H1 (cell line): ENCODE measurements at regions not wholly inside any gene's neighbourhood (a gene's known extent, or its start where the extent isn't known, plus 50 kb on each side); places are given as distances from the start of the nearest gene placed in this dataset.

Experiments used
- CTCF ChIA-PET: fragments of 300-600 bp; sonication (Branson Sonifier 250); formaldehyde crosslinking; loops from one replicate; lab custom pipeline; 2021; ENCODE audit not compliant: partially characterized antibody; lab: Charles Lee
- POLR2A ChIA-PET: fragments of 300-600 bp; sonication (Branson Sonifier 250); formaldehyde crosslinking; loops from one replicate; lab custom pipeline; 2021; ENCODE audit warnings: inconsistent platforms; ENCODE audit not compliant: partially characterized antibody; lab: Charles Lee
- DNase-seq, 2 experiments: peaks; one replicate each; pipeline versions ENCODE4 v3.0.0 to v3.0.0-alpha.2; 2010 to 2022; ENCODE audit warnings: low spot score in 2 of 2, low read depth in 1 of 2, mixed read lengths in 1 of 2
- FAIRE-seq: peaks from 2 replicates; lab custom pipeline; 2011; peaks lifted over from hg19 to GRCh38; lab: Jason Lieb, UNC
- H2AFZ ChIP-seq: 2 replicates; pipeline ENCODE4 v1.8.1; 2012; ENCODE audit warnings: low read length, inconsistent platforms
- H2AK5ac ChIP-seq: 2 replicates; pipeline ENCODE4 v1.6.1; 2013; ENCODE audit warnings: low read depth, low read length
- H2BK120ac ChIP-seq: replicated peaks from 2 replicates; pipeline ENCODE3; 2013; ENCODE audit warnings: low read depth, low read length, inconsistent platforms
- H2BK12ac ChIP-seq: 2 replicates; pipeline ENCODE4 v1.6.1; 2013; ENCODE audit warnings: low read depth, low read length
- H2BK15ac ChIP-seq: 2 replicates; pipeline ENCODE4 v1.6.1; 2013; ENCODE audit warnings: low read length
- H2BK20ac ChIP-seq: 2 replicates; pipeline ENCODE4 v1.6.1; 2013; ENCODE audit warnings: low read length
- H2BK5ac ChIP-seq: 2 replicates; pipeline ENCODE4 v1.6.1; 2013; ENCODE audit warnings: low read depth, low read length
- H3K14ac ChIP-seq: 2 replicates; pipeline ENCODE4 v1.6.1; 2013; ENCODE audit warnings: inconsistent platforms; ENCODE audit not compliant: insufficient read length
- H3K18ac ChIP-seq: 2 replicates; pipeline ENCODE4 v1.6.1; 2013; ENCODE audit warnings: low read length; ENCODE audit errors: extremely low read depth
- H3K23ac ChIP-seq: 2 replicates; pipeline ENCODE4 v1.6.1; 2013; ENCODE audit warnings: inconsistent platforms; ENCODE audit not compliant: insufficient read length
- H3K23me2 ChIP-seq: 2 replicates; pipeline ENCODE4 v1.6.1; 2013; ENCODE audit warnings: low read depth, low read length
- H3K27ac ChIP-seq: 2 replicates; pipeline ENCODE4 v1.6.1; 2011; ENCODE audit warnings: low read depth, low read length, inconsistent platforms
- H3K27me3 ChIP-seq, 4 experiments: replicated peaks in 1 of 4; 1 replicate in 1 of 4; 2 replicates in 3 of 4; pipeline versions ENCODE4 v1.6.1 to v1.8.1; 2011 to 2013; ENCODE audit warnings: low read length in 3 of 4, mild to moderate bottlenecking in 3 of 4, inconsistent platforms in 2 of 4, mixed read lengths in 2 of 4, moderate library complexity in 1 of 4; ENCODE audit not compliant: control insufficient read depth in 3 of 4, insufficient read depth in 3 of 4; ENCODE audit errors: extremely low read depth in 1 of 4
- H3K36me3 ChIP-seq, 4 experiments: 2 replicates each; pipeline versions ENCODE4 v1.6.1 to v1.8.1; 2011 to 2013; ENCODE audit warnings: mild to moderate bottlenecking in 4 of 4, low read length in 3 of 4, moderate library complexity in 2 of 4, control low read depth in 1 of 4, inconsistent platforms in 1 of 4; ENCODE audit not compliant: insufficient read depth in 4 of 4, control insufficient read depth in 2 of 4
- H3K4ac ChIP-seq: replicated peaks from 2 replicates; pipeline ENCODE3; 2013; ENCODE audit warnings: low read length, low read depth, mixed read lengths, inconsistent platforms; ENCODE audit not compliant: insufficient read length
- H3K4me1 ChIP-seq, 4 experiments: replicated peaks in 1 of 4; 1 replicate in 1 of 4; 2 replicates in 3 of 4; pipeline versions ENCODE4 v1.6.1 to v1.8.1; 2011 to 2013; ENCODE audit warnings: low read length in 3 of 4, inconsistent platforms in 2 of 4, mixed read lengths in 1 of 4; ENCODE audit not compliant: insufficient read depth in 4 of 4, control insufficient read depth in 3 of 4
- H3K4me2 ChIP-seq, 2 experiments: 2 replicates each; pipeline versions ENCODE4 v1.6.1 to v1.8.1; 2011 to 2013; ENCODE audit warnings: low read depth in 2 of 2, low read length in 2 of 2, control low read depth in 1 of 2, inconsistent platforms in 1 of 2, mild to moderate bottlenecking in 1 of 2; ENCODE audit not compliant: insufficient read depth in 1 of 2
- H3K4me3 ChIP-seq, 4 experiments: fragments of 200-600, 300-600 bp in 1 of 4; sonication (generic), shearing (Covaris generic), sonication (Bioruptor Twin) in 1 of 4; 2 replicates each; pipeline versions ENCODE4 v1.5.1 to v1.8.1; 2011 to 2016; ENCODE audit warnings: low read length in 4 of 4, low read depth in 3 of 4, control low read depth in 2 of 4, inconsistent platforms in 2 of 4, mild to moderate bottlenecking in 2 of 4, mixed read lengths in 1 of 4, moderate library complexity in 1 of 4; ENCODE audit not compliant: insufficient read depth in 2 of 4; ENCODE audit errors: extremely low read depth in 1 of 4
- H3K56ac ChIP-seq: replicated peaks from 2 replicates; pipeline ENCODE3; 2013; ENCODE audit warnings: low read depth, mild to moderate bottlenecking, mixed read lengths, low read length, inconsistent platforms; ENCODE audit not compliant: insufficient read length
- H3K79me1 ChIP-seq: 2 replicates; pipeline ENCODE4 v1.6.1; 2013; ENCODE audit warnings: low read depth, low read length, control low read depth
- H3K79me2 ChIP-seq, 2 experiments: 2 replicates each; pipeline versions ENCODE4 v1.6.1 to v1.8.1; 2012 to 2013; ENCODE audit warnings: low read length in 2 of 2, mild to moderate bottlenecking in 2 of 2, inconsistent platforms in 1 of 2; ENCODE audit not compliant: insufficient read depth in 2 of 2, control insufficient read depth in 1 of 2
- H3K9ac ChIP-seq, 4 experiments: replicated peaks in 1 of 4; 1 replicate in 1 of 4; 2 replicates in 3 of 4; pipeline versions ENCODE4 v1.6.1 to v1.8.1; 2011 to 2013; ENCODE audit warnings: low read depth in 3 of 4, low read length in 3 of 4, control low read depth in 2 of 4, mild to moderate bottlenecking in 2 of 4, moderate library complexity in 2 of 4, inconsistent platforms in 1 of 4; ENCODE audit errors: extremely low read depth in 1 of 4
- H3K9me3 ChIP-seq, 2 experiments: 2 replicates each; pipeline versions ENCODE4 v1.6.1 to v1.8.1; 2012 to 2013; ENCODE audit warnings: mild to moderate bottlenecking in 2 of 2, moderate library complexity in 2 of 2, control low read depth in 1 of 2, inconsistent platforms in 1 of 2, low read depth in 1 of 2, low read length in 1 of 2, mixed read lengths in 1 of 2; ENCODE audit not compliant: insufficient read depth in 2 of 2
- H4K20me1 ChIP-seq, 2 experiments: replicated peaks in 1 of 2; 2 replicates each; pipeline versions ENCODE3 to v1.8.1; 2011 to 2013; ENCODE audit warnings: inconsistent platforms in 2 of 2, low read length in 2 of 2, mild to moderate bottlenecking in 1 of 2; ENCODE audit not compliant: insufficient read depth in 2 of 2, control insufficient read depth in 1 of 2
- H4K5ac ChIP-seq: 2 replicates; pipeline ENCODE4 v1.6.1; 2013; ENCODE audit warnings: low read length, low read depth, mixed read lengths, inconsistent platforms; ENCODE audit not compliant: insufficient read length
- H4K8ac ChIP-seq: 2 replicates; pipeline ENCODE4 v1.8.0; 2013; ENCODE audit warnings: mild to moderate bottlenecking, moderate library complexity, low read length, inconsistent platforms; ENCODE audit not compliant: insufficient read depth; ENCODE audit errors: extremely low read depth
- H4K91ac ChIP-seq: replicated peaks from 2 replicates; pipeline ENCODE3; 2013; ENCODE audit warnings: low read length, mixed read lengths, inconsistent platforms; ENCODE audit not compliant: insufficient read length
- CEBPB ChIP-seq: IDR thresholded peaks from 2 replicates; pipeline ENCODE4 v1.6.1; 2012; ENCODE audit warnings: low read depth, low read length
- CHD2 ChIP-seq: IDR thresholded peaks from 2 replicates; pipeline ENCODE4 v1.6.1; 2012; ENCODE audit warnings: low read length, improper control_type of control experiment
- EGR1 ChIP-seq: IDR thresholded peaks from 2 replicates; pipeline ENCODE4 v1.6.1; 2011; ENCODE audit warnings: low read depth, low read length, borderline replicate concordance
- HDAC2 ChIP-seq, 2 experiments: fragments of 300-600 bp in 1 of 2; sonication (generic) in 1 of 2; IDR thresholded peaks; 2 replicates each; pipeline ENCODE4 v1.6.1; 2011 to 2012; ENCODE audit warnings: low read depth in 2 of 2, low read length in 2 of 2, mild to moderate bottlenecking in 2 of 2, moderate library complexity in 2 of 2, borderline replicate concordance in 1 of 2, inconsistent platforms in 1 of 2
- JUN ChIP-seq: IDR thresholded peaks from 2 replicates; pipeline ENCODE4 v1.6.1; 2011; ENCODE audit warnings: low read depth, mild to moderate bottlenecking, improper control_type of control experiment, low read length
- RNF2 ChIP-seq: fragments of 200-900, 300-1000 bp; sonication (generic); IDR thresholded peaks from 2 replicates; pipeline ENCODE4 v1.7.1; 2016; ENCODE audit warnings: borderline replicate concordance, low read depth, mild to moderate bottlenecking, antibody characterized with exemption, low read length; ENCODE audit not compliant: poor library complexity, severe bottlenecking; ENCODE audit errors: missing control alignments
- TEAD4 ChIP-seq: IDR thresholded peaks from 2 replicates; pipeline ENCODE4 v1.6.1; 2012; ENCODE audit warnings: low read depth, low read length, inconsistent platforms, mixed read lengths
- YY1 ChIP-seq: IDR thresholded peaks from 2 replicates; pipeline ENCODE4 v1.6.1; 2011; ENCODE audit warnings: low read depth, mild to moderate bottlenecking, low read length
- WGBS, 2 experiments: shearing (Covaris generic) in 1 of 2; methylation state at CpG; one replicate each; pipeline versions ENCODE4 v1.1.6 to v1.1.7; 2013 to 2015; ENCODE audit warnings: low lambda C conversion rate in 2 of 2, mixed read lengths in 2 of 2, inconsistent platforms in 1 of 2, low coverage in 1 of 2, missing lambda C conversion rate in 1 of 2; ENCODE audit not compliant: insufficient replicate concordance in 2 of 2, insufficient coverage in 1 of 2, insufficient read length in 1 of 2; ENCODE audit errors: extremely low coverage in 1 of 2, missing lambda C conversion rate in 1 of 2; 5-methylcytosine and 5-hydroxymethylcytosine counted together

GRCh38 chr1:238252033-238252802 is 361.5 kb upstream of the ZP4 start:
- Histone ChIP-seq H3K27ac (no peak overlapping the region), H3K79me1 (no peaks in the 10 kb centered on the region), H3K18ac (no peak overlapping the region), H2AFZ (peak overlapping the region; percentile 76; the same call in 1 of the 2 replicates), H3K36me3 (no peaks in the 10 kb centered on the region), H3K56ac (peak overlapping the region; percentile 19), H3K4me2 (no peak overlapping the region), H4K91ac (no peak overlapping the region), H3K79me2 (no peaks in the 10 kb centered on the region), H3K4ac (no peak overlapping the region), H2BK12ac (peak overlapping the region; percentile 69; the same call in 1 of the 2 replicates), H3K27me3 (no peaks in the 10 kb centered on the region), H2BK20ac (no peak overlapping the region), H2BK15ac (no peak overlapping the region), H3K14ac (no peak overlapping the region), H3K23ac (no peak overlapping the region), H4K5ac (no peak overlapping the region), H4K8ac (no peak overlapping the region), H2BK120ac (no peak overlapping the region), H3K4me1 (peaks cover 0 to 6% (median 5%) of the 10 kb centered on the region in 4 experiments; a peak in 4 of 7 replicates), H3K9ac (no peak overlapping the region), H4K20me1 (no peaks in the 10 kb centered on the region), H3K23me2 (no peaks in the 10 kb centered on the region), H2AK5ac (no peak overlapping the region), H3K9me3 (no peaks in the 10 kb centered on the region), H3K4me3 (no peak overlapping the region), H2BK5ac (no peak overlapping the region; the same call in 1 of the 2 replicates)
- ChIA-PET POLR2A (no interaction called here), CTCF (interaction anchor here (0.6 to 4.2 kb wide), 11 partner anchors 14 to 439 kb away, joined by 3 to 22 read pairs (median 3); no protein-coding TSS in a partner anchor)
- 62% methylated on average over 15 of the region's 15 CpGs; no CpG with 5 or more reads in 1 of the 2 experiments for WGBS, 2 experiments
- DNase-seq = peak; percentile 60 to 86
- peak; percentile 95 for FAIRE-seq
- TF ChIP-seq TEAD4 (peak; percentile 9; the same call in 1 of the 2 replicates), CHD2 (0 out of 2 replicates have a peak, but pooled peaks have one; percentile 26), EGR1 (no peak), CEBPB (no peak), RNF2 (no peak), JUN (no peak), YY1 (0 out of 2 replicates have a peak, but pooled peaks have one; percentile 42), HDAC2 (IDR thresholded peaks at IDR 0.05; ENCODE audit: borderline replicate concordance in 1 of 2, low read depth in 2 of 2, low read length in 2 of 2) (peak in 1 of 2 experiments; percentile 13; a peak in 2 of 4 replicates)
